ENCODE measurements at regions not wholly inside any gene's neighbourhood (a gene's known extent, or its start where the extent isn't known, plus 50 kb on each side); places are given as distances from the start of the nearest gene placed in this dataset.

DNA sequence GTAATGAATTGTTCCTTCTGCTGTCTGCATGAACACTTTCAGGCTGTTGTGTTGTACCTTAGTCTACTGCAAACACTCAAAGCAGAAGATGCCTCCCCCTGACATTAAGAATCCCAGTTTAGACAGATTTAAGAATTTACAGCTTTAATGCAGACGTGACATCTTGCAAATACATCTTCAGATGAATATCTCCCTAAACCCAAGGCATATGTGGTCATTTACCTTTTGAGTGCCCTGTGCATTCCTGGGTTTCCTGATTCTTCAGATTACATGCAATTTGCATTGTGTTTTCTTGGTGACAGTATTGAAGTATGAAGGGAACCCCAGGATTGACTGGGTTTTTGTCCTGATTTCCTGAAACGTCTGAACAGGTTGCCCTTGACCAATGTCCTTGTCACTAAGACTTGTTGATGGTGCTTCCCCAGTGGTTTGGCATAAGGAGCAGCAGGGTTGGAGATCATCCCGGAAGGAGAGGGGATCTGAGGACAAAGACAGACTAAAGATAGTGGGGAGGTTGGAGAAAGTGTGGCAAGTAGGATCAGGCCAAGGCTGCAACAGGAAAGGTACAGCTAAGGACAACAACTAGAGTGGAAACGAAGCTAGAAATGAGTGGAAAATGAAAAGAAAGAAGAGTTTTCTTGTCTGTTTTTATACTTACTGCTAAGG lies 123.8 kb upstream of the RHOBTB1 start:
- in situ Hi-C loops (cut with HindIII; ENCODE audit: low pct_ligation_motif_present, low sequenced_read_pairs): no loop called here
- H3K27me3 ChIP-seq (replicated peaks): no peaks in the 10 kb centered on the region
- H3K36me3 ChIP-seq (replicated peaks): no peaks in the 10 kb centered on the region
- TF ChIP-seq, protein P1, sequence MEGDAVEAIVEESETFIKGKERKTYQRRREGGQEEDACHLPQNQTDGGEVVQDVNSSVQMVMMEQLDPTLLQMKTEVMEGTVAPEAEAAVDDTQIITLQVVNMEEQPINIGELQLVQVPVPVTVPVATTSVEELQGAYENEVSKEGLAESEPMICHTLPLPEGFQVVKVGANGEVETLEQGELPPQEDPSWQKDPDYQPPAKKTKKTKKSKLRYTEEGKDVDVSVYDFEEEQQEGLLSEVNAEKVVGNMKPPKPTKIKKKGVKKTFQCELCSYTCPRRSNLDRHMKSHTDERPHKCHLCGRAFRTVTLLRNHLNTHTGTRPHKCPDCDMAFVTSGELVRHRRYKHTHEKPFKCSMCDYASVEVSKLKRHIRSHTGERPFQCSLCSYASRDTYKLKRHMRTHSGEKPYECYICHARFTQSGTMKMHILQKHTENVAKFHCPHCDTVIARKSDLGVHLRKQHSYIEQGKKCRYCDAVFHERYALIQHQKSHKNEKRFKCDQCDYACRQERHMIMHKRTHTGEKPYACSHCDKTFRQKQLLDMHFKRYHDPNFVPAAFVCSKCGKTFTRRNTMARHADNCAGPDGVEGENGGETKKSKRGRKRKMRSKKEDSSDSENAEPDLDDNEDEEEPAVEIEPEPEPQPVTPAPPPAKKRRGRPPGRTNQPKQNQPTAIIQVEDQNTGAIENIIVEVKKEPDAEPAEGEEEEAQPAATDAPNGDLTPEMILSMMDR (IDR thresholded peaks at IDR 0.05; ENCODE audit: low read depth, low read length, missing control alignments): no peak
- DNase-seq: no peak
- H3K27ac ChIP-seq: no peak overlapping the region
- no peak overlapping the region for H3K4me3 ChIP-seq (ENCODE audit: low read depth, low read length)

DNA sequence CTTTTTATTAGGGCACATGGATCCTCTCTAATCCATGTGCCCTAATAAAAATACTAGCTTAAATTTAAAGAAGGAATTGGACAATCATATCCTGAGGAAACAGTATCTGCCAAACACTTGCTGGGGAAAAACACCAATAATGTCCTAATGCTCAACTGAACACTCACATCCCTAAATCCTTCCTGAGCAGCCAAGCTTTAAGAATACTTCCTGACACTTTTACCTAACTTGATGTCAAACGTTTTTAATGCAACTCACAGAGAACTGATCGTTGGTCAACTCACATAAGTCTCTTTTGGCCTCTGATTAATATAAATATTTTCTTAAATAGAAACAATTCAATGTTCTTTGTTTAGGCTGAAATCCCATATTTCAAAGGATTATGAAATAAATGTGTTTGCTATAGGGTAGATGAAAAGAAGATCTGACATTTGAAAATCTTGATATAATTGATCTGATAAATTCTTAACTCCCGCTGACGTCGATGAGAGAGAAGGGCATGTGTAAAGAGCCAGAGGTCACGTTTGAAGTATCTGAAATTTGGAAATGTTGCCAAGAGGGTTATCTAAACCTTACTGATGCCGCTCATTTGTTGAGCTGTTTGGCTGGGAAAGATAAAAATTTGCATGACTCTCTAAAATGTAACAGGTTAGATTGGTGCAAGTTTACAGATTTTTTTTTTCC lies 122.8 kb upstream of the RHOBTB1 start:
- Histone ChIP-seq H3K27me3 (replicated peaks) (no peaks in the 10 kb centered on the region), H3K36me3 (replicated peaks) (no peaks in the 10 kb centered on the region), H3K27ac (no peak overlapping the region), H3K4me3 (ENCODE audit: low read depth, low read length) (no peak overlapping the region)
- DNase-seq: no peak
- TF ChIP-seq, protein P1 (IDR thresholded peaks at IDR 0.05; ENCODE audit: low read depth, low read length, missing control alignments): no peak
- in situ Hi-C loops (cut with HindIII; ENCODE audit: low pct_ligation_motif_present, low sequenced_read_pairs): no loop called here

DNA sequence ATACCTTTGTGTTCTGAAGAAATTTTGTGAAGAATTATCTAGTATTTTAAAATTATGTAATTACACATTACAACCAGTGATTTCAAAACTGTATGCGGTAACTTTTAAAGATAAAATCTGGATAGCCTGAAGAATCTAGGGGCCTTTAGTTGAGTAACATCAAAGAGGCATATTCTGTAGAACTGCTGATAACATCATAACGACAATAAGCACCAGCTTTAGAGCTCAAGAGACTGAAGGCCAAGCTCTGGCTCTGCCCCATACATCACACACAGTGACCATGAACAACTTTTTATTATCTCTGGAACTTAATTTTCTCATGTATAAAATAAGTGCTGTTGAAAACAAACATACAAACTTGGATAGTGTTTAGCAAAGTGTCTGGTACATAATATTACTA lies 121.1 kb upstream of the RHOBTB1 start:
- Histone ChIP-seq H3K36me3 (replicated peaks) (no peaks in the 10 kb centered on the region), H3K27me3 (replicated peaks) (no peaks in the 10 kb centered on the region), H3K4me3 (ENCODE audit: low read depth, low read length) (no peak overlapping the region), H3K27ac (no peak overlapping the region)
- no peak for DNase-seq
- in situ Hi-C loops (cut with HindIII; ENCODE audit: low pct_ligation_motif_present, low sequenced_read_pairs): no loop called here
- TF ChIP-seq, protein P1 (IDR thresholded peaks at IDR 0.05; ENCODE audit: low read depth, low read length, missing control alignments): no peak

DNA sequence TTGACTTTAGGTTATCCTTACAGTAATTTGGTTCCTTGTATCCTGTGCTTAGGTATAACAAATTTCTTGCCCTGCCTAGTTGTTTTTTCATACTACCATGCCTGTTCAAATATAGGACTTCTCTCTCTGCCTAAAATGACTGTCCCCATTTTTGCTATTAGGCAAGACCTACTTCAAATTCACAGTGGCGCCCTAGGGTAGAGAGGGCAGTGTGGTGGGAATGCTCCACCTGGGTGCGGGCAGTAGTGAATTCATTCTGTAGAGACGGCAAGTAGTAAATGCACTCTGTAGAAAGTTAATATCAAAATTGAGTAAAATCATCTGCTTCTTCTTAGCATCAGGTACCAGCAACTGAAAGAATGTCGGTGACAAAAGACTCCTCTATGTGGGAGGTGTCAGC lies 120.4 kb upstream of the RHOBTB1 start:
- H3K4me3 ChIP-seq (ENCODE audit: low read depth, low read length): no peak overlapping the region
- no peaks in the 10 kb centered on the region for H3K36me3 ChIP-seq (replicated peaks)
- in situ Hi-C loops (cut with HindIII; ENCODE audit: low pct_ligation_motif_present, low sequenced_read_pairs): no loop called here
- TF ChIP-seq, protein P1 (IDR thresholded peaks at IDR 0.05; ENCODE audit: low read depth, low read length, missing control alignments): no peak
- H3K27me3 ChIP-seq (replicated peaks): no peaks in the 10 kb centered on the region
- DNase-seq: no peak
- H3K27ac ChIP-seq: no peak overlapping the region

DNA sequence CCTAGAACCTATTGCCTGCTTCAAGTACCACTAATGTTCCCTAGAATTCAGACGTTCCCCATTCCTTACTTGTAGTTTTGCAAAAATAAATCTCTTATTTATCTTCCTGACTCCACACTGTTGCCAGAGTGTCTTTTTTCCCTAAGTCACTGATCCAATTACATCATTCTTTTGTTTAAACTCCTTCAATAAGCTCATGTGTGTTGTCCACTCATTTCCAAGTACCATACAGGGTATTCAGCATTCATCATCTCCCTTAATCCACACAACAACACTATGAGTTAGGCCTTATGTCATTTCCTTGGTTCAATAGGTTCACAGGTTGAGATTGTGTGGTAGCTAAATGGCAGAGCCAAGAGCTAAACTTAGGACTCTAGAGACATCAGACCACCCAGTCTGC lies 119.9 kb upstream of the RHOBTB1 start:
- no peak overlapping the region for H3K4me3 ChIP-seq (ENCODE audit: low read depth, low read length)
- DNase-seq: no peak
- TF ChIP-seq, protein P1 (IDR thresholded peaks at IDR 0.05; ENCODE audit: low read depth, low read length, missing control alignments): no peak
- no peak overlapping the region for H3K27ac ChIP-seq
- no peaks in the 10 kb centered on the region for H3K27me3 ChIP-seq (replicated peaks)
- no peaks in the 10 kb centered on the region for H3K36me3 ChIP-seq (replicated peaks)
- in situ Hi-C loops (cut with HindIII; ENCODE audit: low pct_ligation_motif_present, low sequenced_read_pairs): no loop called here
